T follicular helper cell (primary cell): ENCODE measurements at regions not wholly inside any gene's neighbourhood (a gene's known extent, or its start where the extent isn't known, plus 50 kb on each side); places are given as distances from the start of the nearest gene placed in this dataset.
"Not testable (repeated sequence)": the region's sequence is repeated elsewhere in the genome, so short reads cannot be mapped to it uniquely, and the experiment has no call there.

Experiments
- DNase-seq: peaks from one replicate; pipeline ENCODE4 v3.0.0-alpha.2; 2020; ENCODE audit warnings: low read depth

DNA sequence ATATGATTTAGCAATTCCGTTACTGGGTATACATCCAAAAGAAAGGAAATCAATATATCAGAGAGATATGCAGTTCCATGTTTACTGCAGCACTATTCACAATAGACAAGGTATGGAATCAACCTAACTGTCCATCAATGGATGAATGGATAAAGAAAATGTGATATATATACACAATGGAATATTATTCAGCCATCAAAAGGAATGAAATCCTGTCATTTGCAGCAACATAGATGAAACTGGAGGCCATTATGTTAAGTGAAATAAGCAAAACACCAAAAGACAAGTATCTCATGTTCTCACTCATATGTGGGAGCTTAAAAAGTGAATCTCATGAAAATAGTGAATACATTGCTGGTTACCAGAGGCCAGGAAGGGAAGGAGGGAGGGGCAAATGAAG is 390.8 kb downstream of the ZFHX3 start:
- DNase-seq = no peak

DNA sequence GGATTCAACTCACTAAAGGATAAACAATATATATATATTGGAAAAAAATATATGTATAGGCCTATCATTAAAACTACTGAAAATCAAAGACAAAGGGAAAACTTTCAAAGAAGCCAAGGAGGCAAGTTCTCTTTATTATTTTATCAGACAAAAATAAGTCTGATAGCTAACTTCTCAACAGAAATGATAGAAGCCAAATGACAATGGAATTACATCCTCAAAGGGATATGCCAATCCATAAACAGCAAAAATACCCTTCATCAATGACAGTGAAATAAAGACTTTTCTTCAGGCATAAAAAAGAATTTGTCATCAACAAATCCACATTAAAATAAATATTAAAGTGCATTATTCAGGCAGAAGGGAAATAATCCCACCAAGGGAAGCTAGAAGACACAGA is 393.4 kb downstream of the ZFHX3 start:
- no peak for DNase-seq

DNA sequence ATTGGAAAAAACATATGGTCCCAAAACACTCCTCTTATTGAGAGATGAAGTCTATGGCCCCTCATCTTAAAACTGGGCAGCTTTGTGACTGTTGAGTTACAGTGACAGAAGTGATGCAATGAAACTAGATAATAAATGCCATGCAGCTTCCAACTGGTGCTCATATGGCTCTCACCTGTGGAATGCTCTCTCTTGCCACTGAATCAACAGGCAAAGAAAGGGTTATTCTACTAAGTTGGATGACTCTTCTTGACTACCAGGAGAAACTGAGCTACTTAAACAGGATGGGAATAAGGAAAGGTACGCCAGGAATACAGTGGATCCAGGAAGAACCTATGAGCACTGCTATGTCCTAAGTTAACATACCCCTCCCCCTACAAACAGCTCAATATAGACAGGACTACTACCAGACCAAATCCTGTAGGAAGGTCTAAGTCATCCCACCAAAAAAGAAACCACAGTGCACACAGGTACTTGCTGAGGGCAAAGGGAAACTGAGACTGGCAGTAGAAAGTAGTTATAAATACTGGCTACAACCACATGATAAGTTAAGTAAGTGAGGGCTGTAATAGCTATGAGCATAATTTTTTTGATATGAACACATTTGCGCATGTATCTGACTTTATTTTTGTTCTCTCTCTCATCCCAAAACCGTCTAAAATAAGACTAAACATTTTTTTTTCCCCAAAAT is 398.5 kb downstream of the ZFHX3 start:
- DNase-seq = no peak

DNA sequence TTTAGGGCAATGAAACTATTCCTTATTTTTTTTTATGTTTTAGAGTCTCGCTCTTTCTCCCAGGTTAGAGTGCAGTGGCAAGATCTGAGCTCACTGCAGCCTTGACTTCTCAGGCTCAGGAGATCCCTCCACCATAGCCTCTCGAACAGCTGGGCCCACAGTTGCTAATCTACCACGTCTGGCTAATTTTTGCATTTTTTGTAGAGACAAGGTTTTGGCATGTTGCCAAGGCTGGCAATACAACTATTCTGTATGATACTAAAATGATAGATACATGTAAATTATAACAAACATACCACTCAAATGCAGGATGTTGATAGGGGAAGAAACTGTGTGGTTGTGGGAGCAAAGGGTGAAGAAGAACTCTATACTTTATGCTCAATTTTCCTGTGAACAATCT is 401.3 kb downstream of the ZFHX3 start:
- DNase-seq = no peak

DNA sequence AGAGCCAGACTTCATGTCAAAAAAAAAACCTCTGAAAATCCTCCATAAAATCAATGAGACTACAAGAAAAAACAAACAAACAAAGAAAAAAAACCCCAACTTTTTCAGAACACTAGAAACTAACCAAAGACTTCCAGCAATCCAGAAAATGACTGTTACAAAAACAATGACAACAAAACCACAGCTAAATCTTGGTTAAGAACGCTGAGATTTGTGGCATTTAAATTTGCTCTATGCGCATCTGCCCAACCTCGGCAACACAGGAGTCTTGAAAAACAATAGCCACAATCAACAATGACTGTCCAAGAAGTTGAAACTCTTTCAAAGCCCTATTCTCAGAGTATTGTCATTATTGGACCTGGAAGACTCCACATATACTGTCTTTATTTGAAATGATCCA is 402.4 kb downstream of the ZFHX3 start:
- DNase-seq = no peak

DNA sequence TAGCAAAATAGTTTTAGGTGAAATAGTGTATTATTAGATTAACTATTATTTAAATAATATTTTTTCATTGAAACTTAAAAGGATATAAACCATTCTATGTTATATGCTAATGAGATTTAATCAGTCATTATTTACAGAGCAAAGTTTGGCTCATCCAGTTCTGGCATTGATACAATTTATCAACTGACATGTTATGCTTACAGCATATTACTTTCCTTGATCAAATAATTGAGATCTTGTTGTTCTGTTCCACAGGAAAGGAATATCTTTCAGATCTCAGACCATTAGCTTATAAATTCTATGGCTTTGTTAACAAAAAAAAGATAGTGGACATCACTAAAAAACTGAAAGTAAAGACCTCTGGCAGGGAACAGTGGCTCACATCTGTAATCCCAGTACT is 403.0 kb downstream of the ZFHX3 start:
- no peak for DNase-seq

DNA sequence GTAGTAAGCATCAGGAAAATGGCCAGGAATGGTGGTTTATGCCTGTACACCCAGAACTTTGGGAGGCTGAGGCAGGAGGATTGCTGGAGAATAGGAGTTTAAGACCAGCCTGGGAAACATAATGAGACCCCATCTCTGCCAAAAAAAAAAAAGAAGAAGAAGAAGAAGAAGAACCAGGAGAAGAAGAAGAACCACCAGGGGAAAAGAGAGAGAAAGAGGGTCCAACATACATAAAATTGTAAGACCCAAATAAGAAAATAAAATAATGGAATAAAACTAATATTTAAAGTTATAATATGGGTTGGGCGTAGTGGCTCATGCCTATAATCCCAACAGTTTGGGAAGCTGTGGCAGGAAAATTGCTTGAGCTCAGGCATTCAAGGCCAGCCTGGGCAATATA is 408.4 kb downstream of the ZFHX3 start:
- DNase-seq = no peak

DNA sequence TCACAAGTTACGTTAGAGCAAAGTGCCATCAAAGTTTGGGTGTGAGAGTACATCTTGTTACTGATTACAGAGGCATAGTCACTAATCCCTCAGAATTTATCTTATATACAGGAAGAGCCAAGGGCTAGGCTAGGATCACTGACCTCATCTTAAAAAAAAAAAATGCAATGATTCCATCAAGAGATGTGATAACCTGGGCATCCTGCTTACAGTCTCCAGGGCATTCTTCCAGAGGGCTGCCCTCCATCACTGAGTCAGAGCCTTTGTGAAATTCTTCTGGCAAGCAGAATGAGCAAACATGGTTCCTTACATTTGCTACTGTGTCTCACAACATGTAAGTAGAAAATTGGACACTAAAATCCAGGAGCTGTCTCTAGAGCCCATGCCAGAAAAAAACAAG is 410.6 kb downstream of the ZFHX3 start:
- DNase-seq = no peak

DNA sequence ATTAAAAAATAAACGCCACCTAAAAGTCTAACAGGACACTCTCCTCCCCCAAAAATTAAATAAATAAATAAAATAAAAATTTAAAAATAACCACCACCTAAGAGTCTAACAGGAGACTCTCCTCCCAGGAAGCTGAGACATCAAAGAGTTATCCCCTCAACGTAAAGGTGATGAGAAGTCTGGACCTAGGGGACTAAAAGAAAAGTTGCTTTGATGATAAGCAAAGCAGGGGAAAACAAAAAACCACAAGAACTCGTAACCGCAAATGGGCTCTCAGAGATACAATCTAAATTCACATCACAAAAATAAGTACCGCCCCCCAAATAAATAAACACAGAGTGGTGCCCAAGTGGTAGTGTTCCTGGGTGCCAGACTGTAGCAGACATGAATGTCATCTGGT is 412.2 kb downstream of the ZFHX3 start:
- no peak for DNase-seq

DNA sequence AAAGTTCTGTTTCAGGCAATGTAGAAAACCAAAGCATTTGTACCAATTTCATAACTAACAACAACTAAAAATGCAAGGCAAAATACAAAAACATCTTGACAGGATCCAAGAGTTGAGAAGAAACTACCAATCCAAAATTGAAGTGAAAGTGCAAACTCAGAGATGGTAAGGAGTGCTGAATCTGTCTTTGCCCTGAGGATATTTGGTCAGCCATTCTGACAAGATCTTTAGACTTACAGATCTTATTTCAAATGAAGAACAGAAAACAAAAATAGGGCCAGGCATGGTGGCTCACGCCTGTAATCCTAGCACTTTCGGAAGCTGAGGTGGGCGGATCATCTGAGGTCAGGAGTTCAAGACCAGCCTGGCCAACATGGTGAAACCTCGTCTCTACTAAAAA is 412.8 kb downstream of the ZFHX3 start:
- no peak for DNase-seq

DNA sequence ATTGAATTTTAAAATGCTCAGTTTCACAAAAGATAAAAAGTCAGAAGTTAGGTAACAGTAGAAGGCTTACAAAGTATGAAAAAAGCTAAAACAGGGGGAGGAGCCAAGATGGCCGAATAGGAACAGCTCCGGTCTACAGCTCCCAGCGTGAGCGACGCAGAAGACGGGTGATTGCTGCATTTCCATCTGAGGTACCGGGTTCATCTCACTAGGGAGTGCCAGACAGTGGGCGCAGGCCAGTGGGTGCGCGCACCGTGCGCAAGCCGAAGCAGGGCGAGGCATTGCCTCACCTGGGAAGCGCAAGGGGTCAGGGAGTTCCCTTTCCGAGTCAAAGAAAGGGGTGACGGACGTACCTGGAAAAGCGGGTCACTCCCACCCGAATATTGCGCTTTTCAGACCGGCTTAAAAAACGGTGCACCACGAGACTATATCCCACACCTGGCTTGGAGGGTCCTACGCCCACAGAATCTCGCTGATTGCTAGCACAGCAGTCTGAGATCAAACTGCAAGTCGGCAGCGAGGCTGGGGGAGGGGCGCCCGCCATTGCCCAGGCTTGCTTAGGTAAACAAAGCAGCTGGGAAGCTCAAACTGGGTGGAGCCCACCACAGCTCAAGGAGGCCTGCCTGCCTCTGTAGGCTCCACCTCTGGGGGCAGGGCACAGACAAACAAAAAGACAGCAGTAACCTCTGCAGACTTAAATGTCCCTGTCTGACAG is 420.6 kb downstream of the ZFHX3 start:
- DNase-seq = not testable (repeated sequence)

DNA sequence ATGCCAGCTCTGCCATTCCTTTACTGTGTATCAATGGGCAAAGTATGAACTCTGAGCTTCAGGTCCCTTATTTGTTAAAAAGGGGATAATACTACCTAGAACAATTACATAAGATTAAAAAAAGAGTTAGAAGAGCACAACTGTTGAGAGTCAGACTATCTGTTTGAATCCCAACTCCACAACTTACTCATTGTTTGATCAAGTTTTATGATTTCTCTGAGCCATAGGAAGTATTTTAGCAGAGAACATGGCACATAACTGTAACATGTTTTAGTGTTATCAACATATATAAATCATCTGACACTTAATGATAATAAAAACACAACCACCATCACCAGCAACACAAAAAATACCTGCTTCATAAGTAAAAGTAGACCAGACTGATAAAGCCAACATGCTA is 421.3 kb downstream of the ZFHX3 start:
- DNase-seq = no peak

DNA sequence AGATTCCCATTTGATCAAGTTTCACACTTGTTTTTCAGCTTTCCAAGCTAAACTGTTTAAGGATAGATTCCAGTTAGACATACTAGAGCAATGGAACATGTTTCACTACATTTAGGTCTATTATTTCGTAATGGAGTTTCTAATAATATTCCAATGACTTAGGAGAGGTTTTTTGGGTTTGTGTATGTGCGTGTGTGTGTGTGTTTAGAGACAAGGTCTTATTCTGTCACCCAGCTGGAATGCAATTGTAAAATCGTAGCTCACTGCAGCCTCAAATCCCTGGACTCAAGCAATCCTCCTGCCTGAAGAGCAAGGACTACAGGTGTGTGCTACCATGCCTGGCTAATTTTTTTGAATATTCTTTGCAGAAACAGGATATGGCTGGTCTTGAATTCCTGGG is 426.3 kb downstream of the ZFHX3 start:
- DNase-seq = no peak

DNA sequence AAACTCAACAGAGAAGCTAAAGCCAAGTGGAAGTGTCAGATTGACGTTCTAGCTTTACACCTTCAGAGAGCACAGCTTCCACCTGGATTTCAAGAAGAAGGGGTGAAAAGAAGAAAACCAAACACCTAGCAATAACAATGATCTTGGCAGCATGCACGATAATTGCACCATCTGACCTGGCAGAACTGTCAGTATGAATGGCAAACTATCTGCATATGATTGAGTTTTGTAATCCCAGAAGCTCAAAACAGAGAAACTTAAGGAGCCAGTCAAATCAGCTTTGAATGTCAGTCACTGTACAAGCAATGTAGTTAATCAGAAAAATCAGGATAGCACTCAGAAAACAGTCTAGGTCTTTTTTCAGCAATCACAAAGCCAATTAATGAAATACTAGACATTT is 427.1 kb downstream of the ZFHX3 start:
- no peak for DNase-seq

DNA sequence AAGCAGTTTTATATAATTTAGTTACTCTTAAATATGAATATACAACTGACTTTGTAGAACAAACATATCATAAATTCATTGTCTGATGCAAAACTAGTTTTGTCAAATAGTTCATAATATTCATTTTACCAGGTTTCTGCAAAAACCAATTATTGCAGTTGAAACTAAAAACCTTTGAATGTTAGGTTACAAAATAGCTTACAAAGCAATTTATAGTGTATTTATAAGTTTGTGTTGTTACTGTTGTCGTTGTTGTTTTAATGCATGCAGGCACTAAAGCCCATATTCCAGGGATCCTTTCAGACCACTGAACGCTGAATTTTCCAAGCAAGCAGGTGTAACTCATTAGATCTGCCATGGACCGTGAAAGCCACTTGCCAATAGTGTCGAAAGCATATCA is 427.6 kb downstream of the ZFHX3 start:
- no peak for DNase-seq

DNA sequence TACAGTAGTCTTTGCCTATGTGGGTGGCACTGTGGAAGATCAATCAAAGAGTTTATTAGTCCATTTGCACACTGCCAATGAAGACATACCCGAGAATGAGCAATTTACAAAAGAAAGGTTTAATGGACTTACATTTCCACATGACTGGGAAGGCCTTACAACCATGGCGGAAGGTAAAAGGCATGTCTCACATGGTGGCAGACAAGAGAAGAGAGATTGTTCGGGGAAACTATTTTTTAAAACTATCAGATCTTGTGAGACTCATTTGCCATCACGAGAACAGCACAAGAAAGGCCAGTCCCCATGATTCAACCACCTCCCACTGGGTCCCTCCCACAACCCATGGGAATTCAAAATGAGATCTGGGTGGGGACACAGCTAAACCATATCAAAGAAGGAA is 432.1 kb downstream of the ZFHX3 start:
- no peak for DNase-seq

DNA sequence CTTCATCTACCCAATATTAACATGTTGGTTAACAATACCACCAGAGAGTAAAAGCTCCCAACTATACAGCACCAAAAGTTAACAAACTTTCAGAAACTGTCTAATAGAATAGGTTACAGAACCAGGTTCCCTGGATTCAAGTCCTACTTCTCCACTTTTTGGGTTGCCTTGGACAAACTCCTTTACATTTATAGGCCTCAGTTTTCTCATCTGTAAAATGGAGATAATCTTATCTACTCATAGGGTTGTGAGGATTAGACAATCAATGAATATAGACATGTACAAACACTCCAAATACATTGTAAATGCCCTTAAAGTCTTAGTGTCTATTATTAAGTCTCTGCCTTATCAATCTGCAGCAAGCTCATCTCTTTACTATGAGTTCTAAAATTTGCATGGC is 435.2 kb downstream of the ZFHX3 start:
- no peak for DNase-seq

DNA sequence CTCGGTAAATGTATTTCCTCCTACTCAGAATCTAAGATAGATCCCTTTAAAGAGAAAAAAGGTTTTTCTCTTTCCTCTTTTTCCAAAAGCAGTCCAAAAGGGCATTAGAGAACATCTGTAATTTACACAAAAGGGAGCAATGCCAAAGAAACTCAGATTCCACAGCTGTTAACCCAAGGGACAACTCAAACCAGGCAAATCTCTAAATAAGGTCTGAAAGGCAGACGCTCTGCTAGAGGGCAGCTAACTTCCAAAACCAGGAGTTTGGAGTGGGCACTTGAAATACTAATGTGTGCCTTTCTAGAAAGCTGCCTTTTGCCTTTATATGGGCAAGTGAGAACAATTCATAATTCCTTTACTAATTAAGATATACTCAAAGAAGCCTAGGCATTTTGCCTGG is 435.7 kb downstream of the ZFHX3 start:
- no peak for DNase-seq

DNA sequence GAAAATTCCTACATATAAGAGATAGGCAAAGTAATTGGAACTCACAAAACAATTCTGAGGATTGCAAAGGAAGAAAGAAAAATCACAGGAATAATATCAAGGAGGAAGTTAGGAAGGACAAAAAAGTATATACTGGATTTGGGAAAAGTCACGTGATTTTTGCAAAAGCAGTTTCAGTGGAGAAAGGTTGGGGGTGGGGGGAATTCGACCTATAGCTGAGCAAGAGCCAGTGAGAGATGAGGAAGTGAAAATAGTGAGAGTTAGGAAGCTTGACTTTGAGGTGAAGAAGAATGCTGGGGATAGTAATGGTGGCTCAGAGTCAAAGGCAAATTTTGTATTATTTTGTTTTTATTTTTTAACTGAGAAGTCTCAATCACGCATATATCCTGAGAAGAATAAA is 438.0 kb upstream of the PMFBP1 start:
- no peak for DNase-seq

DNA sequence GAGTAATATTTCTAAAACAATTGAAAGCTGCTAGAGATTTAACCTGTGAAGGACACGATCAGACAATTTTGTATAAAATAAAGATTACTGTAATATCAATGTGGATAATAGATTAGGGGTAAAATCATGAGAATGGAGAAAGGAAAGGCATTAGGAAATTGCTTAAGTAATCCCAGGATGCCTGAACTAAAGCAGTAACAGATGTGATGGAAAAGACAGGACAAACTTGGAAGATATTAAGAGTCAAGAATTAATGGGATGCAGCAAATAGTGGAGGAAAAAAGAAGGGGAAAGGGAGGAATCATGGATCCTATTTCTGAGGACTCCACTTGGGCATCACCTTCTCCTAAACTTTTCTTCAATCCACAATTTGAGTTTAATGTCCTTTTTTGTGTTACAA is 437.1 kb upstream of the PMFBP1 start:
- DNase-seq = no peak

DNA sequence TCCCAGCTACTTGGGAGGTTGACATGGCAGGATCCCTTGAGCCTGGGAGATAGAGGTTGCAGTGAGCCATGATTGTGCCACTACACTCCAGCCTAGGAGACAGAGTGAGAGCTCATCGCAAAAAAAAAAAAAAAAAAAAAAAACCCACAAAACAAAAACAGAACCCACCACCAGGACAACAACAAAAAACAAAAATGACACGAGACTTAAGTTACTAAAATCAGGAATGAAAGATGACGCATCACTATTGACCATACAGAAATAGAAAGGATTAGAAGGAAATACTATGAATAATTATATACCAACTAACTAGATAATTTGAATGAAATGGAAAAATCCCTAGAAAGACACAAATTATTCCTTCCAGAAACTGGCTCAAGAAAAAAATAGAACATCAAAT is 432.4 kb upstream of the PMFBP1 start:
- no peak for DNase-seq

DNA sequence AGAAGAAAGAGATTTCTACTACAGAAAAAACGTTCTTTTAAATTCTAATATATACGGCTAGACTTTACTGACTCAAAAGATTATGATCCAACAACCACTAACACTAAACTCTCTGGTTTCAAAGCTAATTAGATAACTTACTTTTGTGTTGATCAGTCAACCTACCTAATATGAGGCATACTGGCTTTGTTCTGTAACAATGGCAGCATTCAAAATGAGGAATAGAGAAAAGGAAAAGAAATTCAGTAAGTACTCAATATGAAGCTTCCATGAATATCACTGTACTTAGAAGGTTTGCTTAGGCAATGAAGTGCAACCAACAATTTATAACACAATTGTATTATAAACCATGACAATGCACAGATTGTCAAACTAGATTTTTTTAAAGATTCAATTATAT is 430.5 kb upstream of the PMFBP1 start:
- DNase-seq = no peak

DNA sequence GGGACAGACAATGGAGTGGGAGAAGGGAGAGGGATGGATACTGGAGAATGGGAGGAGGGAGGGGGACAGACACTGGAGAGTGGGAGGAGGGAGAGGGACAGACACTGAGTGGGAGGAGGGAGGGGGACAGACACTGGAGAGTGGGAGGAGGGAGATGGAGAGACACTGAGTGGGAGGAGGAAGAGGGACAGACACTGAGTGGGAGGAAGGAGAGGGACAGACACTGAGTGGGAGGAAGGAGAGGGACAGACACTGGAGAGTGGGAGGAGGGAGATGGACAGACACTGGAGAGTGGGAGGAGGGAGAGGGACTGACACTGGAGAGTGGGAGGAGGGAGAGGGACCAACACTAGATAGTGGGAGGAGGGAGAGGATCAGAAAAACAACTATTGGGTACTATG is 426.7 kb upstream of the PMFBP1 start:
- no peak for DNase-seq

DNA sequence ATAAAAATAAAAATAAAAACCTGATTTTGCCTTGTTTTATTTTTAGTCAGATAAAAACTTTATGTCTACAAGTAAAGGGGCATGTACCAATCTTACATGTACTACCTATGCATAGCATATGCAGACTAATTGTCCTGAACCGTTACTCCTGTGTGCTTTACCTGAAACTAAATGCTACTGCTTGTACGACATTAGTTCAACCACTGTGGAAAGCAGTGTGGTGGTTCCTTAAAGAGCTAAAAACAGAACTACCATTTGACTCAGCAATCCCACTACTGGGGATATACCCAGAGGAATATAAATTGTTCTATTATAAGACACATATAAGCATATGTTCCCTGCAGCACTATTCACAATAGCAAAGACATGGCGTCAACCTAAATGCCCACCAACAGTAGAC is 426.0 kb upstream of the PMFBP1 start:
- no peak for DNase-seq
